ENCODE measurements at regions not wholly inside any gene's neighbourhood (a gene's known extent, or its start where the extent isn't known, plus 50 kb on each side); places are given as distances from the start of the nearest gene placed in this dataset.

GRCh38 chr15:45993072-45993471 is 358.2 kb downstream of the SQOR start:
- no peaks in the 10 kb centered on the region for H3K9me3 ChIP-seq (ENCODE audit: control insufficient read depth, insufficient read depth, low read length)
- no peak overlapping the region for H3K4me2 ChIP-seq (ENCODE audit: low read length)
- H3K36me3 ChIP-seq (ENCODE audit: control insufficient read depth, low read length), result no peaks in the 10 kb centered on the region
- no peak overlapping the region for H3K27ac ChIP-seq (ENCODE audit: low read depth, low read length)
- no peaks in the 10 kb centered on the region for H3K4me1 ChIP-seq (ENCODE audit: control insufficient read depth, low read length)
- no peak overlapping the region for H3K4me3 ChIP-seq (ENCODE audit: low read length)
- no peaks in the 10 kb centered on the region for H3K79me2 ChIP-seq (ENCODE audit: control insufficient read depth, low read length)
- H3F3A ChIP-seq (ENCODE audit: control insufficient read depth, insufficient read depth), result no peaks in the 10 kb centered on the region
- no peaks in the 10 kb centered on the region for H4K20me1 ChIP-seq (ENCODE audit: control insufficient read depth, insufficient read depth, low read depth, low read length)
- no peaks in the 10 kb centered on the region for H3K27me3 ChIP-seq (ENCODE audit: control insufficient read depth, low read length)
- no peak for TF ChIP-seq CTCF (IDR thresholded peaks at IDR 0.05; ENCODE audit: low read depth, low read length, poor library complexity, severe bottlenecking)
- no peaks in the 10 kb centered on the region for H3K9me2 ChIP-seq (replicated peaks; ENCODE audit: control insufficient read depth, low read length)

- no peaks in the 10 kb centered on the region for H3F3A ChIP-seq (ENCODE audit: control insufficient read depth, insufficient read depth)
- H3K4me1 ChIP-seq (ENCODE audit: control insufficient read depth, low read length), result no peaks in the 10 kb centered on the region
- H3K27me3 ChIP-seq (ENCODE audit: control insufficient read depth, low read length), result no peaks in the 10 kb centered on the region
- H3K79me2 ChIP-seq (ENCODE audit: control insufficient read depth, low read length), result no peaks in the 10 kb centered on the region
- no peak overlapping the region for H3K4me2 ChIP-seq (ENCODE audit: low read length)
- H3K36me3 ChIP-seq (ENCODE audit: control insufficient read depth, low read length), result no peaks in the 10 kb centered on the region
- H4K20me1 ChIP-seq (ENCODE audit: control insufficient read depth, insufficient read depth, low read depth, low read length), result no peaks in the 10 kb centered on the region
- H3K9me3 ChIP-seq (ENCODE audit: control insufficient read depth, insufficient read depth, low read length), result no peaks in the 10 kb centered on the region
- TF ChIP-seq EZH2phosphoT487 (IDR thresholded peaks at IDR 0.05; ENCODE audit: borderline replicate concordance, low read length) (no peak), CTCF (IDR thresholded peaks at IDR 0.05; ENCODE audit: low read depth, low read length, poor library complexity, severe bottlenecking) (no peak)
- no peak overlapping the region for H3K27ac ChIP-seq (ENCODE audit: low read depth, low read length)
- H3K4me3 ChIP-seq (ENCODE audit: low read length), result no peak overlapping the region
- no peaks in the 10 kb centered on the region for H3K9me2 ChIP-seq (replicated peaks; ENCODE audit: control insufficient read depth, low read length)
These were observed 358.7 kb downstream of the SQOR start for GRCh38 chr15:45993508-45993907.

GRCh38 chr15:45995800-45996199 is 361.0 kb downstream of the SQOR start:
- Histone ChIP-seq H3K4me3 (ENCODE audit: low read length) (no peak overlapping the region), H4K20me1 (ENCODE audit: control insufficient read depth, insufficient read depth, low read depth, low read length) (no peaks in the 10 kb centered on the region), H3K79me2 (ENCODE audit: control insufficient read depth, low read length) (no peaks in the 10 kb centered on the region), H3F3A (ENCODE audit: control insufficient read depth, insufficient read depth) (no peaks in the 10 kb centered on the region), H3K36me3 (ENCODE audit: control insufficient read depth, low read length) (no peaks in the 10 kb centered on the region), H3K27me3 (ENCODE audit: control insufficient read depth, low read length) (no peaks in the 10 kb centered on the region), H3K27ac (ENCODE audit: low read depth, low read length) (no peak overlapping the region), H3K9me2 (replicated peaks; ENCODE audit: control insufficient read depth, low read length) (no peaks in the 10 kb centered on the region), H3K4me2 (ENCODE audit: low read length) (no peak overlapping the region), H3K4me1 (ENCODE audit: control insufficient read depth, low read length) (no peaks in the 10 kb centered on the region), H3K9me3 (ENCODE audit: control insufficient read depth, insufficient read depth, low read length) (no peaks in the 10 kb centered on the region)
- TF ChIP-seq EZH2phosphoT487 (IDR thresholded peaks at IDR 0.05; ENCODE audit: borderline replicate concordance, low read length) (no peak), CTCF (IDR thresholded peaks at IDR 0.05; ENCODE audit: low read depth, low read length, poor library complexity, severe bottlenecking) (no peak)

- Histone ChIP-seq H3K4me2 (ENCODE audit: low read length) (no peak overlapping the region), H3K9me3 (ENCODE audit: control insufficient read depth, insufficient read depth, low read length) (peaks cover 5% of the 10 kb centered on the region; the same call in 1 of the 2 replicates), H3K27me3 (ENCODE audit: control insufficient read depth, low read length) (no peaks in the 10 kb centered on the region), H3F3A (ENCODE audit: control insufficient read depth, insufficient read depth) (no peaks in the 10 kb centered on the region), H3K4me3 (ENCODE audit: low read length) (no peak overlapping the region), H3K4me1 (ENCODE audit: control insufficient read depth, low read length) (no peaks in the 10 kb centered on the region), H3K27ac (ENCODE audit: low read depth, low read length) (no peak overlapping the region), H3K9me2 (replicated peaks; ENCODE audit: control insufficient read depth, low read length) (no peaks in the 10 kb centered on the region), H3K79me2 (ENCODE audit: control insufficient read depth, low read length) (no peaks in the 10 kb centered on the region), H3K36me3 (ENCODE audit: control insufficient read depth, low read length) (no peaks in the 10 kb centered on the region), H4K20me1 (ENCODE audit: control insufficient read depth, insufficient read depth, low read depth, low read length) (no peaks in the 10 kb centered on the region)
- TF ChIP-seq CTCF (IDR thresholded peaks at IDR 0.05; ENCODE audit: low read depth, low read length, poor library complexity, severe bottlenecking), result no peak
- no peak for TF ChIP-seq EZH2phosphoT487 (IDR thresholded peaks at IDR 0.05; ENCODE audit: borderline replicate concordance, low read length)
These were observed 379.7 kb downstream of the SQOR start for GRCh38 chr15:46014532-46014931.
